Hepatic stellate cell (primary cell): ENCODE measurements at regions not wholly inside any gene's neighbourhood (a gene's known extent, or its start where the extent isn't known, plus 50 kb on each side); places are given as distances from the start of the nearest gene placed in this dataset.

ENCODE experiments used
- DNase-seq: peaks from one replicate; pipeline ENCODE4 v3.0.0; 2011; ENCODE audit warnings: low spot score

GRCh38 chr15:69530991-69531664 is 78.5 kb downstream of the RPLP1 start:
- DNase-seq, result no peak

- DNase-seq, result no peak
Measured at GRCh38 chr15:69531665-69532027, 79.0 kb downstream of the RPLP1 start.

DNA sequence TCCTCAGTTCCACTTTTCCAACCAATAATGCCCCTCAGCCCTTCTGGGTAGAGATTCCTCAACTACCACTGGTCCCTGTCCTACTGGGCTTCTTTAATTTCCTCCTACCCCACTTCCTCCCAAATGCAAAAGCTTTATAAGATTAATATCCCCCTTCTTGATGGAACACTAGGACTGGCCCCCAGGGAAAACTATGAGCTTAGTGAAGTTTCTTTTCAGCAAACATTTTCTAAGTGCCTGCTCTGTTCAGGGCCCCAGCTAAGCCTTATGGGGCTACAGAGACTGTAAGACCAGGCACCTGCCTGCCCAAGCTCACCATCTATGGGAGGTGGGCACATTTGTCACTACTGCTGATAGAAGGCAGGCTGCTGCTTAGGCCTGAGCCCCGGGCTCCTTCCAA is 79.4 kb downstream of the RPLP1 start:
- no peak for DNase-seq

- no peak for DNase-seq
Measured at GRCh38 chr15:69532856-69533255, 80.2 kb downstream of the RPLP1 start.

DNA sequence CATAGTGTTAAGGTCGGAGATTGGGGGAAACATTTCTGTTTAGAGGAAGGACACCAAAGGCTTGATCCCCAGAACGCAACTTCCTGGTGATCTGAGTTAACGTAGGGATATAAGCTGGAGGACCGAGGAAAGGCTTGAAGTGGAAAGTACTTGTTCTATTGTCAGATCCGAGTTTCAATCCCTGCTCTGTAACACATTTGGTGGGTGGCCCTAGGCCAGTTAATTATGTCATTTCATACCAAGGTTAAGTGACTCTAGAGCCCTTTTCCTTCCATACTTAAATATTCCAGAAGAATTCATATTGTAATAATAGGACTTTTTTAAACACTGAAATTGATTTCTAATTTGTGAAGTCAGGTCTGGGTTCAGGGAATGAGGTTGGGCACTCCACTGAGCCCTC is 80.9 kb downstream of the RPLP1 start:
- DNase-seq, result no peak

GRCh38 chr15:69535101-69535638 is 82.6 kb downstream of the RPLP1 start:
- DNase-seq, result peak; percentile 29

- no peak for DNase-seq
Measured at GRCh38 chr15:69535998-69536397, 83.4 kb downstream of the RPLP1 start.

DNA sequence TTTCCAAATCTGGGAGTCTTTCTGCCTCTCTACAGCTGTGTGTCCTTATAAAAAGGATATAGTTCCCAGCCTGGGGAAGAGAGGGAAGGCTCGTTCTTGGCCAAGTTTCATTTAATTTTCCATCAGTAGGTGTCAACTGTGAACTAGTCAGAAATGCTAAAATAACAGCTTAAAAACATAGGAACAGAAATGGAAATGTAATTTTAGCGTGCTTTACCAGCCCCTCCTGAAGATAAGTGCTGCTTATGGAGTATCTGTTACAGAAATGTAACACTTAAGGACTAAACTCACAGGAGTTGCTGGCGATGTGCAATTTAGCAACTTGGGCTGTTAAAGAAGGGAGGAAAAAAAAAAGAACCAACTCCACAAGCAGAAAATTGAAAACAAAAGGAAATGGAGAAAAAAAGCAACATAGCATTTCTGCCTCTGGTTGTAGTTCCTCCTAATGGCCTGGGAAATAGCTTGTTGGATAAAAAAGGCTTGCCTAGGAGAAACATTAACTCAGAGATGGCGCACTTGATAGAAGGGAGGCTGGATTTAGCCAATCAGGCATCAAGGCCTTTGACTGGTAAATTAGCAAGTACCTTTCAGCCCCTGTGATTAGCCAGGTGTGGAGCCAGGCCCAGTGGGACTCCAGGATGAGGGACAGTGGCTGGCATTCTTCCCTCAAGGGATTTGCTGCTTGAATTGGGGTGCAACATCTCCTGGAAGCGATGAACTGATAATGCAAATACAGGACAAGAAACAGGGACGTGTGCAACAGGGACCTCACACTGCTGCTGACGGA is 84.3 kb downstream of the RPLP1 start:
- DNase-seq, result no peak

DNA sequence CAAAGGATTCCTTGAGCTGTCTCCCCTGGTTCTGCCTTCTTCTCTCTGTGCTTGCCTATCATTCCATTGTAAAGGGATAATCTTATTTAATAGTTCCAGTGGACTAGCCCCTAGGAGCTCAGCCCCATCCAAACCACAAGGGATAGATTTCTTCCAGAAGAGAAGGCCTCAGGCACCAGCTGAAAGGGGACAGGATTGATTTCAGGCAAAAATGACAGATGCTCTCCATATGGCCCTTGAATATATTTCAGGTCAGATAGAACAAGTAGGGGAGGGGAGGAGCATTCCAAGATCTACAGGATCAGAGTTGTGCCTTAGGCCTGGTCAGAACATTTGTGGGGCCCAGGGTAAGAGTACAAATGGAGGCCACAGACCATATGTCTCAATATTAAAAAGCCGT is 85.3 kb downstream of the RPLP1 start:
- no peak for DNase-seq

- no peak for DNase-seq
Measured at GRCh38 chr15:69538379-69538778, 85.8 kb downstream of the RPLP1 start.

- no peak for DNase-seq
Measured at GRCh38 chr15:69539345-69539744, 86.7 kb downstream of the RPLP1 start.

- no peak for DNase-seq
Measured at GRCh38 chr15:69540622-69541021, 88.0 kb downstream of the RPLP1 start.

DNA sequence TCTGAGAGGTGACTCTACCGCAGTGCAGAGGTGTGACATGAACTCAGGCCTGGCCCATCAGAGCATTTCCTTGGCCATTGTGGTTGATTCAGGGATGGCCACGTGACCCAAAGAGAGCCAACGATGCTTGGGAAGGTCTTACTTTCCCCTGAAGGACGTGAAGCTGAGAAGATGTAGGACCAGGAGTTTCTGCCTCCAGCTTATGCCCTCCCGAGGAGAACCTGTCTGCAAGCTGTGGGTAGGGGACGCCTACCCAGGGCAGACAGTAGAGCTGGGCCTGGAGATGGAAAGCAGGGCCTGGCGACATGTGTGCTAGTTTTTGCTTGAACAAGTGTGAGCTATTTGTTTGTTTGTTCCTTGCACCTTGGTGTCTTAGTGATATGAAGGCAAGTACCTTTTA is 89.4 kb downstream of the RPLP1 start:
- DNase-seq, result no peak

- no peak for DNase-seq
Measured at GRCh38 chr15:69543681-69544364, 91.2 kb downstream of the RPLP1 start.

DNA sequence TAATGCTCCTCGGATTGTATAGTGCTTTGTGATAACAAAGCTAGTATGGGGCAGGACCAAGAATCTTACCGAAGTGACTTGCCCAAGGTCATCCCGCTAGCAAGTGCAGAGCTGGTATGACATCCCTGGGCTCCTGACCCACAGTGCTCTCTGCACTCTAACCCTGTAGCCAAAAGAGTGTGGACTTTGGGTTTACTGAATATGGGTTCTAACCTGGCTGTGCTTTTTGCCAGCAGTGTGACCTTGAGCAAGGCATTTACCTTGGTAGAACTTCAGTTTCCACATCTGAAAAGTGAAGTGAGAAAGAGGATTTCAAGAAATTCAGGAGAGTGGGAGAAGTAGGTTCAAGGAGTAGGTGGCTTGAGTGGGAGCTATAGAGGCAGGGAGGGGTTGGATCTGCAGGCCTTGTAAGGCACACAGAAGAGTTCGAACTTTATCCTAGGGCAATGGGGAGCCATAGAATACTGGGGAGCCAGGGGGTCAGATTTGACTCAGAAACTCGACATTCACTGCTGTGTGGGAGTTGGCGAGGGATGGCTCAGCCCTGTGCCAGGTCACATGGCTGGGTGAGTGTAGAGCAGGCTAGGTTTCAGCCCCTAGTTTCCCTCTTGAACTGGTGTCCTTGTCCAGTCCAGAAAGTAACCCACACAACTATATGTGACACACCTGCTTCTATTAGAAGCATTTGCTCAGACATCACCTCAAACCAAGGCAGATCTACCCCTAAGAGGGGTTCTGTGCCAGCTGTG is 91.9 kb downstream of the RPLP1 start:
- DNase-seq, result no peak

GRCh38 chr15:69546182-69546581 is 93.6 kb downstream of the RPLP1 start:
- no peak for DNase-seq

GRCh38 chr15:69548395-69549180 is 96.0 kb downstream of the RPLP1 start:
- no peak for DNase-seq

- no peak for DNase-seq
Measured at GRCh38 chr15:69551391-69552056, 98.9 kb downstream of the RPLP1 start.

- no peak for DNase-seq
Measured at GRCh38 chr15:69552057-69552815, 99.6 kb downstream of the RPLP1 start.

- DNase-seq, result no peak
Measured at GRCh38 chr15:69553686-69554085, 101.1 kb downstream of the RPLP1 start.
